ENCODE measurements at regions not wholly inside any gene's neighbourhood (a gene's known extent, or its start where the extent isn't known, plus 50 kb on each side); places are given as distances from the start of the nearest gene placed in this dataset.
"Not testable (repeated sequence)": the region's sequence is repeated elsewhere in the genome, so short reads cannot be mapped to it uniquely, and the experiment has no call there.

DNA sequence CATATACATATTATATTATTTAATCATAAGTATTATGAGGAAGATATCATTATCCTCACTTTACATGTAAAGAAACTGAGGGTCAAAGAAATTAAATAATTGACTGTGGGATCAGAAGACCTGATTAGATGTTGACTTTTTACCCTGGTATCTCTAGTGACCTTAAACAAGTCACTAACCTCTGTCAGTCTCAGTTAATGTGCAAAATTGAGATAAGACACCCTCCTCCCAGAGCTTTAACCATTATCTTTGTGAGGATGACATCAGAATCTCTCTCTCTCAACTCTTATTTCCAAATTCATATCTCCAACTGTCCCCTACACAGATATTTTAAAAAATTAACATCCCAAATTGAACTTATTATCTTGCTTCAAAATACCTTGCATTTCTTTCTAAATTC lies 177.8 kb downstream of the KLHL28 start:
- DNase-seq, result no peak

DNA sequence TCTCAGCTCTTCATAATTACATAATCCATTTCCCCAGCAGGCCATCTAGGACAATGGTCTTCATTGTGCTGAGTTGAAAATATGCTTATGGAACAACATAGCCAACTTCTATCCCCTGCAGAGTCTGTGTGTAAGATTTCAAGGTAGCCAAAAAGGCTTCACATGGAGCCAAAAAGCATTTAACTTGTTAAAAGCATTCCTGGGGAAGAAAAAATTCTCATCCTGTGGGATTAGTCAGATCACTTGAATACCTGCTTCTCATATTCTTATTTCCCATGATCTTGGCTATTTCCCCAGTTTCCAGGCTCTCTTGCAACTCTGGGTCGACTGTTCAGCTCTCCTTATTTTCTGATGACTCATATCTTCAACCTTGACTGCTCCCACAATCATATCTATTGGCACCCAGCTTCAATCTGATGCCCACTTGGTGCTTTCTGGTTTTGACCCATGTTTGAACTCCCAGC lies 178.9 kb downstream of the KLHL28 start:
- DNase-seq, result no peak

DNA sequence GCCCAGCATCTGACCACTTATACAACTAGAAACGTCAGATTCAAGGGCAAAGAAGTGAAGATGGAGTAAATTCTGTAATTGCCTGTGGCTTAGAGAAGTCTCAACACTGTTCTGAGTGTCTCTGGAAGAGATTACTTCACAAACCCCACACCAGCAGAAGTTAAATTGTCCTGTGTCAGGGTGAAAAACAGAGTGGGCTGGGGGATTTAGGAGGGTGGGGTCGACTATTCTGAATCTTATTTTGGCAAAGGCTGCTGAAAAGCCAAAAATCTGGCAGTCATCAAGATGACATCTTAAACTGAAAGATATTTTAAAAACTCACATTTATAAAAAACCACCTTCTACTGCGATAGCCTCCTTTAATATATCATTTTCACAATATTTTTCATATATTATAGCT lies 180.8 kb downstream of the KLHL28 start:
- DNase-seq, result no peak

DNA sequence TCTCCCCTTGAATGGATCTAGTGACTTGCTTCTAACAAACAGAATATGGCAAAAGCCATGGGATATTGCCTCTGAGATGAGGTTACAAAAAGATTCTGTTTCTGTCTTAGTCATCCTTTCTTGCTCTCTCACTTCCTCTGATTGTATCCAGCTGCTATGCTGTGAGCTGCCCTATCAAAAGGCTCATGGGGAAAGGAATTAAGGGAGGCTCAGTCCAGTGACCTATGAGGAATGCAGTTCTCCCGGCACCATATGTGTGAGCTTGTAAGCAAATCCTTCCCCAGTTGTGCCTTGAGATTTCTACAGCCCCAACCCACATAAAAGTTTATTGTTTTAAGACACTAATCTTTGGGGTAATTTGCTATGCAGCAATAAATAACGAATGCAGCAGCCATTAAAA lies 183.1 kb downstream of the KLHL28 start:
- no peak for DNase-seq

DNA sequence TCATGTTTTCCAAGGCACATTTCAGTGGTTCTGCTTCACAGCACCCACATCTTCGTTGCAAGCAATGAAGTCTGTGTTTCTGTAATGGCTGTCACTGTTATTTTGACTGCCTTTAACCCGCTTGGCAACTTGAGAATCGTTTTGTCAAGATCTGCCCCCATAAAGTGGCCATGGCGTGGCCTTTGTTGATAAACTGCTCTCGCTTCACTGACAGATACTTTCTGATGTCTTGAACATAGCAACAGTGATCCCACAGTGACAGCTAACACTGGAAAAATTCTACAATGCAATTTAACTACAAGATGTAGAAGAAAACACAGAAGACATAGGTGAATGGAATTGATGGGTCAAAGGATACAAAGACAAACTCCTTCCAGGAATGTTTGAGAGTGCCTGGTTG lies 184.2 kb downstream of the KLHL28 start:
- DNase-seq, result no peak

DNA sequence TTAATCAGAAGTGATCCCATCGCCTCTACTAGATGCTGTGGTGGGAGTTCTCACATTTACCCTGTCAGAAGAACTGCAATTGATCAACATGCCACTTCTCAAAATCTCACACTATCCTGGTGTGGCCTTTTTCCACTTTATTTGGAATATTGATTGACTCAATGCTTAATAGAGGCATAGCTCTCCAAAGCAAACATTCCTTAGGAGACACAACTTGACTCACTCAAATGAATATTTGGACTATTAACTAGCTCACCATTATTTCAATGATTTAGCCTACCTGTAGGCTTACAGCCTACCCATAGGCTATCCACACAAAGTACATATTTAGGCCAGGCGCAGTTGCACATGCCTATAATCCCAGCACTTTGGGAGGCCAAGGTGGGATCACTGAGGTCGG lies 186.5 kb downstream of the KLHL28 start:
- no peak for DNase-seq

DNA sequence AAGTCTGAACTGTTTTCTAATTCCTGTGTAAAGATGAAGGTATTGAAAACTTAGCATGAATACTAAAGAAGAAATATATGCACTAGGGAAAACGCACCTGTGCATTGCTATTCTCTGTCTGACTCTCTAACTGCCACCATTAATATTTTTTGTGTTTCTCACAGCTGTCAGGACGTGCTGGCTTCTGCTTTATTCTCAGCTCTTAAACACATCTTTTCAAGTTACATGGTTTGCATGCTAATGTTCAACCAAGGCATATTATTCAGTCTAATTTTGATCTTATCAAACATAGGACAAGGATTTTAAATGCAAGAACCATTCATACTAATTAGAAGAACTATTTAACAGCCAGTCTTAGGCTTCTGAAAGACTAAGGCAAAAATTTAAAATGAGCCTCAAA lies 187.4 kb downstream of the KLHL28 start:
- DNase-seq, result no peak

DNA sequence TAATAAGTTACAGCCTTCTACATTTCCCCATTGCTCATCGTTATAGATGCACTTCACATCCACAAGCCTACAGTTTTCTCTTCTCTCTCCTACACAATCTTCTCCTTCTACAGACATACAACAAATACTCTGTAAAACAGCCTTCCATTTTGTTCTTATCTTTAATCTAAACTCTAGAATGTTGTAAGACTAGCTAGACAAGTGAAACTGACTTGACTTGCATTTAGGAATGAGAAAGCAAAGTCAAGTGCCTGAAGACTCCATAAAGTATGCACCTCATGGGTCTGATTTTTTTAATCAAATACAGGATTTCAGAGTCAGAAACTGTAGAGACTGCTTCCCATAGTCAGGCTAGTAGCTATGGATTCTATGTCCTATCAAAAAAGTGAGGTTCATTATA lies 190.3 kb downstream of the KLHL28 start:
- no peak for DNase-seq

DNA sequence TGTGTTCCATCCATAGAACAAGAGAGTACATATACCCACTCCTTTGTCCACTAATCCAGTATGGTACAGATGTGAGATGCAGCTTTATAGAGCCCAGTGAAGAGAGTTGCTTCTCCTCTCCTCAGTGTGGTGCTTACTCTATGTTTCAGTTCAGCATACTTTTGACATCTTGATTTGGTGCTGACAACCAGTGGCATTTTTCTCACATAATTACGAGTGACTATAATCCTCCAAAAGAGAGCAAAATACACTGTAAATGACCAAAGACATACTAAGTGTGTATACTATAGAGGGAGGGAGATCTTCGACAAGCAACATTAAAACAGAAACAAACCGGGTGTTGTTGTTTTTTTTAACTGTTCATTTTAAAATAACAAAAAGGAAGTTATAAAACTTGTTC lies 191.5 kb downstream of the KLHL28 start:
- DNase-seq, result no peak

DNA sequence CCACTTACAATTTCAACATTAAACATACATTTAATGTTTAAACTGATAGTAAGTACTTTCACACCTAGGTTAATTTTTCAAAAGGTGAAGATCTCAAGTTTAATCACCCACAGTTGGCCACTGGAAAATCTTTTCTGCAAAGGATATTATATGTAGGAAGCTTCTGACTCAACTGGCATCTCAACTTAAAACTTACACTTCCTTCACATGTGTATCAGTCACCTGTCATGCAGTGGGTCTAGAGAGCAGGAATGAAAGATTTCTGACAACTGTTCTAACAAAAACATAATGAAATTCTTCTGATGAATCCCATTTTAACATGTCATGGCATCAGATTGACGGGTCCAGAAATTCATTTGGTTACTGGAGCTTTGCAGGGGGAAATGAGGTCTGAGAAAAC lies 192.8 kb downstream of the KLHL28 start:
- no peak for DNase-seq

DNA sequence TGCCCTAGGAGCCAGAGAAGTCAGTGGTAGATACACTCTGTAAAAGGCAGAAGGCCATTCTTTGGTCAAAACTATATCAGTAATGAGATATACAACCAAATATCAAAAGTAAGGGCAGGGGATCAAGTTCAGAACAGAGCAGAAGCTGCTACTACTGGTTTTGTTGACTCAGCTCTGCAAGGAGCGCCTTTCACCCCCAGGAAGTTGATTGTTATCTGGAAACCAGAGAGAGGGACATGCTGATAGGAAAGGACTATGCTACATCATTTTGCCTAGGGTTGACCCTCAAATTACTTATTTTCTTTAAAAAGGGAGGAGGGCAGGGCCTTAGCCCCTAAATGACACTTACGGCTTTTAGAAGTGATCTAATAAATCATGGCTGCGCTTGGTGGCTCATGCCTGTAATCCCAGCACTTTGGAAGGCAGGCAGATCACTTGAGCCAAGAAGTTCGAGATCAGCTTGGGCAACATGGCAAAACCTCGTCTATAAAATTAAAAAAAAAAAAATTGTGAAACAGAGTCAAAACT lies 194.0 kb downstream of the KLHL28 start:
- DNase-seq, result no peak

DNA sequence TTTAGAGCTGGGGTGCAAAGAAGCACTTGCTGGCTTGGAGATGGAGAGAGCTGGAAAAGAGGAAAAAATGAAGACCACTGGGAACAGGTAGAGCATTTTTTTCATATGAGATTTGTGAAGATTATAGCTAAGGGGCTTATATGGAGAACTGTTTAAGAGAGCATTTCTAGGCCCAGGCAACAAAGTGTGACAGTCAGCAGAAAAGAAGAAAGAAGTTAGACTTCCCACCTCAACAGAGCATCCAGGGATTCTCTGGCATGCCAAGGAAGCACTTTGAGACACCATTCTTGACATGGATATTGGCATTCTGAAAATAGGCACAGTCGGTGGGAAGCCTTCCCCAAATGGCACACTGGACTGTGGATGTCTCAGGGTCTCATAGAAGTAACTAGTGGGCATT lies 195.5 kb downstream of the KLHL28 start:
- no peak for DNase-seq

DNA sequence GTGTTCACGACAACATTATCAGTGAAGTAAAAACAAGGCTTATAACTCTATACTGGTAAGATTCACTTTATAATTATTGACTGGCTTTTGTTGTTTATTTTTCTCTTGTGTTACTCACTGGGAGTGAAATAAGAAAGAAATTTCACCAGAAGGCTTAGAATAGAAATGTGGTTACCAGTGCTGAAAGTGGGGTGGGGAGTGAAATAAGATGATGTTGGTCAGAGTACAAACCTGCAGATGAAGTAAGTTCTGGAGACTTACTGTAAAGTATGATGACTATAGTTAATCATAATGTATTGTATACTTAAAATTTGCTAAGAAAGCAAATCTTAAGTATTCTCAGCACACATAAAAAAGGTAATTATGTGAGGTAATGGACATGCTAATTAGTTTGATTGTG lies 198.4 kb downstream of the KLHL28 start:
- DNase-seq, result no peak

DNA sequence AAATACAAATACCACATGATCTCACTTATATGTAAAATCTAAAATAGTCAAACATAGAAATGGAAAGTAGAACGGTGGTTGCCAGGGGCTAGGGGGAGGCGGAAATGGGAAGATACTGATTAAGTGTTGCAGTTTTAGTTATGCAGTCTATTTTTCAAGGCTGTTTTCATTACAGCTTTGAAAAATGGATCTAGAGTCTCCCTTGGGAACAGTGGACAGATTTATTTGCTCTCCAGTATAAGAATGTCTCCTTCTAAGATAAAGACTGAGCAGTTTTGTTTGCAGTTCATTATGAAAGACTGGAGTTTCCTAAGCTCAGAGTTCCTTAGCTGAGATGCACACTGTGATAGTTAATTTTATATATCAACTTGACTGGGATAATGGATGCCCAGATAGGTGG lies 202.5 kb downstream of the KLHL28 start:
- no peak for DNase-seq

DNA sequence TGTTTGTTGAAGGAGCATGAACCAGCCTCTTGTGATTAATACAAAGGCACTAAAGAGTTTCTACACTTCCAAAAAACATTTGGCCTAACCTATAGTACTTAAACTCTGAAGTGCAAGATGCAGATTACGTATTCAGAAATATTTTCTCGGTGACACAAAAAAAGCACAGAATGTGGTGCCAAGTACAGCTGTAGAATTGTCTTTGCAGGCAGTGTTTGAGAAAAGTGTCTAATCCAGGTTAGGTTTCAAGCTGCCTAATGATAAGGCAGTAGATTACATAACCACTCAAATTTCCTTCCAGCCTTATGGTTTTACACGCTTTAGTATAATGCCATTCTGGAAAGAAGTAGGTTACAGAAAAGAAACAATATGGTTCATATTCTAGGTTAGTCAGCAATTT lies 205.2 kb downstream of the KLHL28 start:
- DNase-seq, result no peak

DNA sequence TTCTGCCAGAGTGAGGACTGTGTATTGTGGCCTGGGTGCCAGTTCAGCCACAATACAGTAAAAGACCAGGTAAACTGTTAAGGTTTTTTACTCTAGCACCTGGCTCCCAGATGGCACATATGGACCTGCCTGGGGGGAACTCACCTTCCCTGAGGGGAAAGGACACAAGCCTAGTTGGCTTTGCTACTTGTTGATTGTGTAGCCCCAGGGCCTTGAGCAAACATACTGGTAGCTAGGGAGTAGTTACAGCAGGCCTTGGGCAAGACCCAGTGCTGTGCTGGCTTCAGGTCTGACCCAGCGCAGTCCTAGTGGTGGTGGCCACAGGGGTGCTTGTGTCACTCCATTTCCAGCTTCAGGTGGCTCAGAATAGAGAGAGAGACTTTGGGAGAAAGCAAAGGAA lies 216.4 kb downstream of the KLHL28 start:
- no peak for DNase-seq

DNA sequence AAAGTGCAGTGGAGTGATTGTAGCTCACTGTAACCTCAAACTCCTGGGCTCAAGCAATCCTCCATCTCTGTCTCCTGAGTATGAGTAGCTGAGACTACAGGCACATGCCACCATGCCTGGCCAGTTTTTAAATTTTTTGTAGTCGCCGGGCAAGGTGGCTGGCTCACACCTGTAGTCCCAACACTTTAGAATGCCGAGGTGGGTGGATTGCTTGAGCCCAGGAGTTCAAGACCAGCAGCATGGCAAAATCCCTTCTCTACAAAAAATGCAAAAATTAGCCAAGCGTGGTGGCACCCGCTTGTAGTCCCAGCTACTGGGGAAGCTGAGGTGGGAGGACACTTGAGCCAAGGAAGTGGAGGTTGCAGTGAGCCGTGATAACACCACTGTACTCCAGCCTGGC lies 219.5 kb downstream of the KLHL28 start:
- no peak for DNase-seq

DNA sequence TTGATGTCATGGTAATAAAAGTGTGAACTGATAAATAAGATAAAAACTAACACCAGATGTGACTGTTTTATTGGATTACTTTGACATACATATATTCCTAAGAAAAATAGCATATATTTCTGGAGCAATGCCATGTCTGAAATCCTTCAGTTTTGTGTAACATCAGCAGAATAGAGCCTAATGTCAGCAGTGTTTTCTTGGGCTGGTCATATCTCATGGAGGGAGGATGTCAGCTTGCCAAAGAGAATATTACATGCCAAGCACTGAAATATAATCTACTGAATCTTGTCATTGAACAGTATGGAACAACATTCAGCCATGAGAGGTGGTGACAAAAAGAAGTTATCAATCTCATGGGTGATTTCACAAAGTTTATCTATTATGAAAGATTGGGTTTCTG lies 220.3 kb downstream of the KLHL28 start:
- no peak for DNase-seq

DNA sequence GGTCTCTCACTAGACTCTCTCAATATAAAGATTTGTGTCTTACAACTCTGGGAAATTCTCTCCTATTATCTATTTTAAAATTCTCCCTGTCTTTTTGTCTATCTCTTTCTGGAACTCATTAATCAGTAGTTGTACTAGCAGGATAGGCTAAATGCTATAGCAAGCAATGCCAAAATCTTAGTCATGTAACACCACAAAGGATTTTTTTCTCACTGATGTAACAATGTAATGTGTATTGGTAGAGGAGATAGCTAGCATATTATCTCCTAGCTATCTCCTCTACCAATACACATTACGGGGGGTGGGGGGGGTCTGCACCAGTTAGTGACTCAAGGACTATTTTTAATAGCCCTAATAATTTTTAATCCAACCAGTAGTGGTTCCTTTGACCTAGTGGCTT lies 225.4 kb downstream of the KLHL28 start:
- no peak for DNase-seq

DNA sequence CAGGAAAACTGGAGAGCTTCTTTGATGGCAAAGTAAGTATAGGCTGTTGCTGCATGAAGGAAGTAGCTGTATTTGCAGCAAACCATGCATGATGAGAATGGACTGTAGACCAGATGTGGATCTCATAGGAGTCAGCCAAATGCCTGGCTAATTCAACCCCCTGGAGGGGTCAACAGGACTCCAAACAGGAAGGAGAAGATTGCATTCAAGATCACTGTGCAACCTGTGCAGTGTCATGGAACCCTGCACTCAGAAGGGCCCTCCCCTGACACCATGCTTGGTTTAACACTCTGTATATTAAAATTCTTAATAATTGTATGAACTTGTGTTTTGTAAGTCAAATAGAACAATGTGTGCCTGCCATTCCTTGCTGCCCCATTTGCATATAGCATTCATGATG lies 225.1 kb upstream of the FSCB start:
- no peak for DNase-seq

DNA sequence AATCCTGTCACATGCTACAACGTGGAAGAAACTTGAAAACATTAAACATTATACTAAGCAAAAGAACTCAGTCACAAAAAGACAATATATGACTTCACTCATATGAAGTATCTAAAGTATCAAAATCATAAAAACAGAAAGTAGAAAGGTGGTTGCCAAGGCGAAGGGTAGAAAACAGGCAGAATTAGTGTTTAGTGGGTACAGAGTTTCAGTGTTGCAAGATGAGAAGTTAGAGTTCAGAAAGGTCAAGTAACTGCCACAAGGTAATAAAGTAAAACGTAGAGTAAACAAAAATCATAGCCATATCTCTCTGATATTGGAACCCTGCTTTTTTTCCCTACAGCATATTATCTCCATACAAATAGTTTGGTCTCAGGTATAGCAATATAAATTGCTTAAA lies 223.8 kb upstream of the FSCB start:
- no peak for DNase-seq

DNA sequence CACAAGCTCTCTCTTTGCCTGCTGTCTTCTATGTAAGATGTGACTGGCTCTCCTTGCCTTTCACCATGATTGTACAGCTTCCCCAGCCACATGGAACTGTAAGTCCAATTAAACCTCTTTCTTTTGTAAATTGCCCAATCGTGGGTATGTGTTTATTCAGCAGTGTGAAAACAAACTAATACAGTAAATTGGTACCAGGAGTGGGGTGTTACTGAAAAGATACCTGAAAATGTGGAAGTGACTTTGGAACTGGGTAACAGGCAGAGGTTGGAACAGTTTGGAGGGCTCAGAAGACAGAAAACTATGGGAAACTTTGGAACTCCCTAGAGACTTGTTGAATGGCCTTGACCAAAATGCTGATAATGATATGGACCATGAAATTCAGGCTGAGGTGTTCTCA lies 214.3 kb upstream of the FSCB start:
- not testable (repeated sequence) for DNase-seq

DNA sequence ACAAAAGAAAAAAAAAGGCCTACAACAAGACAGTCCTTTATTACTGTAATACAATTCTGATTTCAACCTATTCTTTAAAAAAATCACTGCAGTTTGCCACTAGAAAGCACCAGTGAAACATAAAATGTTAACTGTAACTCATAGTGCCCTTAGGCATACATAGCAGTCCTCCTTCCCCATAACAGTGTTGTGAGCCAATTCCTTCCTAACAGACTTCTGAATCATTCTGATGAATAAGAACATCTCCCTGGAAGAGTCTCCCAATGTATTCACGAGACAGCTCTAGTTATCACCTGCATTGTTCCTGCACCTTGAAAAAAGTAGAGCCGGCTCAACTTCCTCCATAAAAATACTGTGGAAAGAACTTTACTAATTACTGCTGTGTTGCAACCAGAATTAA lies 213.6 kb upstream of the FSCB start:
- DNase-seq, result no peak

DNA sequence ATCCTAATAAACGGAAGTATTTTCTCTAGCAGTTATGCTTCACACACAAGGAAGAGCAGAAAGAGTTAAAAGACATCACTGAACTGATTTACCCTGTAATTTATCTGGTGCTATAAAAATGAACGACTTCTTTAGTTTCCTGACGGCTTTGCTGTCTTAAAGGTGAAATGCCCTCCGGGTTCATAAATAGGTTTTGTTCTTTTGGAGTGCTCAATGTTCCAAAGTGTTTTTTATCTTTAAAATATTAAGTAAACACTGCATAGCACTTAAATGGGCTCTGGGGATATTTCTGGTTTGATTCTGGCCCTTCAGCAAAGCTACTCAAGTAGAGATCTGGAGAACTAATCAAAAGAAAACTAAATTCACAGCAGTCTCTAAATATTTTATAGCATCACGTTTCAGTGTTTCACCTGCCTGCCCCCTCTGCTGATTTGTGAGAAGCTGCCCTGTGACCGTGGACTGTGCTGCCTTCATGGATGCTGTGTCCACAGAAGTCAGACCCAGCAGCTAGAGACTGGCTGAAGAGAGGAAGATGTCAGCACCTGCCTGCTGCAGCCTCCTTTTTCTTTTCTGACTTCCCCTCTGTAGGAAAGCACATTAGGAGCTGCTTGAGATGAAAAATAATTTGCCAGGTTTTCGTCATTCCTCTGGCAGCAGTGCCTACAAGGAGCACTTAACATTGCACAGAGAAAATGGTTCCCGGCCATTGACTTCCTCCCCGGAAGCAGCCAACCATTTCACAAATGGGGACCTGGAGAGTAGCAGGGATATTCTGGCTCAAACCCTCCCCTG lies 205.1 kb upstream of the FSCB start:
- no peak for DNase-seq

Measured in dermis blood vessel endothelial cell (primary cell).